ENCODE measurements at regions not wholly inside any gene's neighbourhood (a gene's known extent, or its start where the extent isn't known, plus 50 kb on each side); places are given as distances from the start of the nearest gene placed in this dataset.
"Not testable (repeated sequence)": the region's sequence is repeated elsewhere in the genome, so short reads cannot be mapped to it uniquely, and the experiment has no call there.

GRCh38 chr6:106723419-106723818 is 94.0 kb downstream of the QRSL1 start:
- not testable (repeated sequence) for DNase-seq

GRCh38 chr6:106721189-106721588 is 91.8 kb downstream of the QRSL1 start:
- DNase-seq, result not testable (repeated sequence)

All from renal pelvis (tissue), 1 donor.